ENCODE measurements at regions not wholly inside any gene's neighbourhood (a gene's known extent, or its start where the extent isn't known, plus 50 kb on each side); places are given as distances from the start of the nearest gene placed in this dataset.

- Histone ChIP-seq H3K36me3 (ENCODE audit: control insufficient read depth in 2 of 2, insufficient read depth in 1 of 2, low read length in 2 of 2) (no peaks in the 10 kb centered on the region), H3K27ac (ENCODE audit: extremely low read depth, low read depth, low read length) (no peak overlapping the region), H3K4me3 (ENCODE audit: low read depth, low read length) (no peak overlapping the region), H3K9me3 (ENCODE audit: control insufficient read depth, insufficient read depth, low read depth, low read length) (no peaks in the 10 kb centered on the region), H3K4me1 (ENCODE audit: control insufficient read depth, insufficient read depth, low read length) (no peaks in the 10 kb centered on the region)
- ChIA-PET POLR2A (no interaction called here), CTCF (interaction anchor here (0.6 to 2.0 kb wide), 9 partner anchors 17 to 497 kb away, joined by 3 to 26 read pairs (median 3); no protein-coding TSS in a partner anchor)
- TF ChIP-seq ZNF2 (tag by site-specific recombination; IDR thresholded peaks at IDR 0.05) (no peak), ZNF791 (tag by site-specific recombination; IDR thresholded peaks at IDR 0.05) (no peak), ZNF76 (tag by site-specific recombination; IDR thresholded peaks at IDR 0.05; ENCODE audit: borderline replicate concordance, low read depth) (no peak), EGR2 (tag by site-specific recombination; IDR thresholded peaks at IDR 0.05; ENCODE audit: low read depth) (no peak), ZNF660 (tag by site-specific recombination; IDR thresholded peaks at IDR 0.05) (no peak), PRDM2 (tag by site-specific recombination; IDR thresholded peaks at IDR 0.05; ENCODE audit: borderline replicate concordance) (no peak), ZNF645 (tag by site-specific recombination; IDR thresholded peaks at IDR 0.05) (no peak), ZNF555 (tag by site-specific recombination; conservative IDR thresholded peaks at IDR 0.05) (no peak), ZBTB20 (tag by site-specific recombination; IDR thresholded peaks at IDR 0.05) (no peak), ZNF530 (tag by site-specific recombination; IDR thresholded peaks at IDR 0.05; ENCODE audit: low read depth) (no peak), ZNF514 (tag by site-specific recombination; IDR thresholded peaks at IDR 0.05) (no peak)
- TF ChIP-seq, protein P1, sequence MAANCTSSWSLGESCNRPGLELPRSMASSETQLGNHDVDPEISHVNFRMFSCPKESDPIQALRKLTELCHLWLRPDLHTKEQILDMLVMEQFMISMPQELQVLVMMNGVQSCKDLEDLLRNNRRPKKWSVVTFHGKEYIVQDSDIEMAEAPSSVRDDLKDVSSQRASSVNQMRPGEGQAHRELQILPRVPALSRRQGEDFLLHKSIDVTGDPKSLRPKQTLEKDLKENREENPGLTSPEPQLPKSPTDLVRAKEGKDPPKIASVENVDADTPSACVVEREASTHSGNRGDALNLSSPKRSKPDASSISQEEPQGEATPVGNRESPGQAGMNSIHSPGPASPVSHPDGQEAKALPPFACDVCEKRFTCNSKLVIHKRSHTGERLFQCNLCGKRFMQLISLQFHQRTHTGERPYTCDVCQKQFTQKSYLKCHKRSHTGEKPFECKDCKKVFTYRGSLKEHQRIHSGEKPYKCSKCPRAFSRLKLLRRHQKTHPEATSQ (tag by site-specific recombination; IDR thresholded peaks at IDR 0.05) = no peak
- TF ChIP-seq, protein P2, sequence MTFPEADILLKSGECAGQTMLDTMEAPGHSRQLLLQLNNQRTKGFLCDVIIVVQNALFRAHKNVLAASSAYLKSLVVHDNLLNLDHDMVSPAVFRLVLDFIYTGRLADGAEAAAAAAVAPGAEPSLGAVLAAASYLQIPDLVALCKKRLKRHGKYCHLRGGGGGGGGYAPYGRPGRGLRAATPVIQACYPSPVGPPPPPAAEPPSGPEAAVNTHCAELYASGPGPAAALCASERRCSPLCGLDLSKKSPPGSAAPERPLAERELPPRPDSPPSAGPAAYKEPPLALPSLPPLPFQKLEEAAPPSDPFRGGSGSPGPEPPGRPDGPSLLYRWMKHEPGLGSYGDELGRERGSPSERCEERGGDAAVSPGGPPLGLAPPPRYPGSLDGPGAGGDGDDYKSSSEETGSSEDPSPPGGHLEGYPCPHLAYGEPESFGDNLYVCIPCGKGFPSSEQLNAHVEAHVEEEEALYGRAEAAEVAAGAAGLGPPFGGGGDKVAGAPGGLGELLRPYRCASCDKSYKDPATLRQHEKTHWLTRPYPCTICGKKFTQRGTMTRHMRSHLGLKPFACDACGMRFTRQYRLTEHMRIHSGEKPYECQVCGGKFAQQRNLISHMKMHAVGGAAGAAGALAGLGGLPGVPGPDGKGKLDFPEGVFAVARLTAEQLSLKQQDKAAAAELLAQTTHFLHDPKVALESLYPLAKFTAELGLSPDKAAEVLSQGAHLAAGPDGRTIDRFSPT (tag by site-specific recombination; IDR thresholded peaks at IDR 0.05) = no peak
These were observed 60.8 kb upstream of the GPR158 start for GRCh38 chr10:25114036-25114411.

- H3K4me1 ChIP-seq (ENCODE audit: control insufficient read depth, insufficient read depth, low read length) = no peaks in the 10 kb centered on the region
- H3K27ac ChIP-seq (ENCODE audit: extremely low read depth, low read depth, low read length) = no peak overlapping the region
- no peaks in the 10 kb centered on the region for H3K9me3 ChIP-seq (ENCODE audit: control insufficient read depth, insufficient read depth, low read depth, low read length)
- no peak overlapping the region for H3K4me3 ChIP-seq (ENCODE audit: low read depth, low read length)
- ChIA-PET CTCF (no interaction called here), POLR2A (no interaction called here)
- H3K36me3 ChIP-seq (ENCODE audit: control insufficient read depth in 2 of 2, insufficient read depth in 1 of 2, low read length in 2 of 2) = no peaks in the 10 kb centered on the region
- TF ChIP-seq ZFP69B (tag by site-specific recombination; IDR thresholded peaks at IDR 0.05) (no peak), ZNF324 (tag by site-specific recombination; IDR thresholded peaks at IDR 0.05) (no peak), ZNF248 (tag by site-specific recombination; IDR thresholded peaks at IDR 0.05) (no peak), HOXA7 (CRISPR knock-in tag; IDR thresholded peaks at IDR 0.05; ENCODE audit: borderline replicate concordance) (no peak), EGR2 (tag by site-specific recombination; IDR thresholded peaks at IDR 0.05; ENCODE audit: low read depth) (no peak), ZNF571 (tag by site-specific recombination; IDR thresholded peaks at IDR 0.05) (no peak), ZNF776 (tag by site-specific recombination; IDR thresholded peaks at IDR 0.05; ENCODE audit: borderline replicate concordance) (no peak), ZNF239 (tag by site-specific recombination; IDR thresholded peaks at IDR 0.05) (no peak), GFI1B (tag by site-specific recombination; IDR thresholded peaks at IDR 0.05) (no peak)
- TF ChIP-seq, protein P3, sequence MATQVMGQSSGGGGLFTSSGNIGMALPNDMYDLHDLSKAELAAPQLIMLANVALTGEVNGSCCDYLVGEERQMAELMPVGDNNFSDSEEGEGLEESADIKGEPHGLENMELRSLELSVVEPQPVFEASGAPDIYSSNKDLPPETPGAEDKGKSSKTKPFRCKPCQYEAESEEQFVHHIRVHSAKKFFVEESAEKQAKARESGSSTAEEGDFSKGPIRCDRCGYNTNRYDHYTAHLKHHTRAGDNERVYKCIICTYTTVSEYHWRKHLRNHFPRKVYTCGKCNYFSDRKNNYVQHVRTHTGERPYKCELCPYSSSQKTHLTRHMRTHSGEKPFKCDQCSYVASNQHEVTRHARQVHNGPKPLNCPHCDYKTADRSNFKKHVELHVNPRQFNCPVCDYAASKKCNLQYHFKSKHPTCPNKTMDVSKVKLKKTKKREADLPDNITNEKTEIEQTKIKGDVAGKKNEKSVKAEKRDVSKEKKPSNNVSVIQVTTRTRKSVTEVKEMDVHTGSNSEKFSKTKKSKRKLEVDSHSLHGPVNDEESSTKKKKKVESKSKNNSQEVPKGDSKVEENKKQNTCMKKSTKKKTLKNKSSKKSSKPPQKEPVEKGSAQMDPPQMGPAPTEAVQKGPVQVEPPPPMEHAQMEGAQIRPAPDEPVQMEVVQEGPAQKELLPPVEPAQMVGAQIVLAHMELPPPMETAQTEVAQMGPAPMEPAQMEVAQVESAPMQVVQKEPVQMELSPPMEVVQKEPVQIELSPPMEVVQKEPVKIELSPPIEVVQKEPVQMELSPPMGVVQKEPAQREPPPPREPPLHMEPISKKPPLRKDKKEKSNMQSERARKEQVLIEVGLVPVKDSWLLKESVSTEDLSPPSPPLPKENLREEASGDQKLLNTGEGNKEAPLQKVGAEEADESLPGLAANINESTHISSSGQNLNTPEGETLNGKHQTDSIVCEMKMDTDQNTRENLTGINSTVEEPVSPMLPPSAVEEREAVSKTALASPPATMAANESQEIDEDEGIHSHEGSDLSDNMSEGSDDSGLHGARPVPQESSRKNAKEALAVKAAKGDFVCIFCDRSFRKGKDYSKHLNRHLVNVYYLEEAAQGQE (tag by site-specific recombination; IDR thresholded peaks at IDR 0.05) = no peak
These were observed 57.0 kb upstream of the GPR158 start for GRCh38 chr10:25117757-25118156.
